ENCODE measurements at regions not wholly inside any gene's neighbourhood (a gene's known extent, or its start where the extent isn't known, plus 50 kb on each side); places are given as distances from the start of the nearest gene placed in this dataset.
"Not testable (repeated sequence)": the region's sequence is repeated elsewhere in the genome, so short reads cannot be mapped to it uniquely, and the experiment has no call there.

- Histone ChIP-seq H3K4me1 (no peaks in the 10 kb centered on the region), H3K27ac (no peak overlapping the region), H3K27me3 (no peaks in the 10 kb centered on the region), H3K9ac (no peak overlapping the region), H4K20me1 (no peaks in the 10 kb centered on the region), H3K4me2 (no peak overlapping the region), H3K4me3 (no peak overlapping the region), H3K36me3 (no peaks in the 10 kb centered on the region), H3K9me3 (replicated peaks in 1 of 11) (no peaks in the 10 kb centered on the region)
- TF ChIP-seq Cebpa-rat (IDR thresholded peaks at IDR 0.05): no peak
Observed at GRCh38 chr6:147684906-147685305, 176.4 kb downstream of the SAMD5 start.

GRCh38 chr6:147689398-147689797 is 180.9 kb downstream of the SAMD5 start:
- TF ChIP-seq Cebpa-rat (IDR thresholded peaks at IDR 0.05): no peak
- H3K36me3 ChIP-seq: no peaks in the 10 kb centered on the region
- no peaks in the 10 kb centered on the region for H4K20me1 ChIP-seq
- no peak overlapping the region for H3K27ac ChIP-seq
- H3K9ac ChIP-seq: no peak overlapping the region
- no peaks in the 10 kb centered on the region for H3K27me3 ChIP-seq
- H3K4me3 ChIP-seq: no peak overlapping the region
- no peaks in the 10 kb centered on the region for H3K4me1 ChIP-seq
- no peaks in the 10 kb centered on the region for H3K9me3 ChIP-seq (replicated peaks in 1 of 11)
- H3K4me2 ChIP-seq: no peak overlapping the region

- Histone ChIP-seq H3K27me3 (no peaks in the 10 kb centered on the region), H3K27ac (no peak overlapping the region), H3K36me3 (no peaks in the 10 kb centered on the region), H3K4me1 (no peaks in the 10 kb centered on the region), H3K4me2 (no peak overlapping the region), H3K9ac (no peak overlapping the region), H3K9me3 (replicated peaks in 1 of 11) (no peaks in the 10 kb centered on the region), H3K4me3 (no peak overlapping the region), H4K20me1 (no peaks in the 10 kb centered on the region)
- TF ChIP-seq Cebpa-rat (IDR thresholded peaks at IDR 0.05): no peak
Observed at GRCh38 chr6:147691446-147691845, 183.0 kb downstream of the SAMD5 start.

- no peaks in the 10 kb centered on the region for H3K36me3 ChIP-seq
- H3K27me3 ChIP-seq: no peaks in the 10 kb centered on the region
- no peaks in the 10 kb centered on the region for H3K9me3 ChIP-seq (replicated peaks in 1 of 11)
- TF ChIP-seq Cebpa-rat (IDR thresholded peaks at IDR 0.05): no peak
- H4K20me1 ChIP-seq: no peaks in the 10 kb centered on the region
- H3K27ac ChIP-seq: no peak overlapping the region
- H3K9ac ChIP-seq: no peak overlapping the region
- H3K4me1 ChIP-seq: no peaks in the 10 kb centered on the region
- H3K4me2 ChIP-seq: no peak overlapping the region
- H3K4me3 ChIP-seq: no peak overlapping the region
Observed at GRCh38 chr6:147693181-147693580, 184.7 kb downstream of the SAMD5 start.

GRCh38 chr6:147694556-147694955 is 186.1 kb downstream of the SAMD5 start:
- not testable (repeated sequence) for H3K27me3 ChIP-seq; H3K4me2 ChIP-seq; H4K20me1 ChIP-seq; H3K9me3 ChIP-seq (replicated peaks in 1 of 11); H3K4me1 ChIP-seq; H3K4me3 ChIP-seq; H3K9ac ChIP-seq; H3K27ac ChIP-seq; H3K36me3 ChIP-seq

- Histone ChIP-seq H3K4me2 (no peak overlapping the region), H3K9me3 (replicated peaks in 1 of 11) (no peaks in the 10 kb centered on the region), H4K20me1 (no peaks in the 10 kb centered on the region), H3K9ac (no peak overlapping the region), H3K4me3 (no peak overlapping the region), H3K27ac (no peak overlapping the region), H3K27me3 (no peaks in the 10 kb centered on the region), H3K4me1 (no peaks in the 10 kb centered on the region), H3K36me3 (no peaks in the 10 kb centered on the region)
- TF ChIP-seq Cebpa-rat (IDR thresholded peaks at IDR 0.05): no peak
Observed at GRCh38 chr6:147695819-147696218, 187.3 kb downstream of the SAMD5 start.

- TF ChIP-seq Cebpa-rat (IDR thresholded peaks at IDR 0.05): no peak
- H3K9me3 ChIP-seq (replicated peaks in 1 of 11): no peaks in the 10 kb centered on the region
Observed at GRCh38 chr6:147699140-147699539, 190.7 kb downstream of the SAMD5 start.

GRCh38 chr6:147699637-147700036 is 191.1 kb downstream of the SAMD5 start:
- Histone ChIP-seq H3K4me2 (no peak overlapping the region), H3K27ac (no peak overlapping the region), H3K9ac (no peak overlapping the region), H4K20me1 (no peaks in the 10 kb centered on the region), H3K9me3 (replicated peaks in 1 of 11) (no peaks in the 10 kb centered on the region), H3K4me1 (no peaks in the 10 kb centered on the region), H3K36me3 (no peaks in the 10 kb centered on the region), H3K27me3 (no peaks in the 10 kb centered on the region), H3K4me3 (no peak overlapping the region)
- TF ChIP-seq Cebpa-rat (IDR thresholded peaks at IDR 0.05): no peak

More at GRCh38 chr6:147699140-147699539, 190.7 kb downstream of the SAMD5 start:
- Histone ChIP-seq H3K27me3 (no peaks in the 10 kb centered on the region), H3K4me1 (no peaks in the 10 kb centered on the region), H3K36me3 (no peaks in the 10 kb centered on the region), H3K4me3 (no peak overlapping the region), H3K4me2 (no peak overlapping the region), H4K20me1 (no peaks in the 10 kb centered on the region), H3K27ac (no peak overlapping the region), H3K9ac (no peak overlapping the region)

GRCh38 chr6:147700436-147701209 is 192.1 kb downstream of the SAMD5 start:
- no peaks in the 10 kb centered on the region for H3K36me3 ChIP-seq
- no peak overlapping the region for H3K4me2 ChIP-seq
- no peaks in the 10 kb centered on the region for H4K20me1 ChIP-seq
- H3K4me1 ChIP-seq: no peaks in the 10 kb centered on the region
- no peak overlapping the region for H3K9ac ChIP-seq
- H3K4me3 ChIP-seq: no peak overlapping the region
- TF ChIP-seq Cebpa-rat (IDR thresholded peaks at IDR 0.05): no peak
- H3K27me3 ChIP-seq: no peaks in the 10 kb centered on the region
- H3K27ac ChIP-seq: no peak overlapping the region
- H3K9me3 ChIP-seq (replicated peaks in 1 of 11): no peaks in the 10 kb centered on the region

- H3K36me3 ChIP-seq: no peaks in the 10 kb centered on the region
- H3K4me1 ChIP-seq: no peaks in the 10 kb centered on the region
- no peak overlapping the region for H3K27ac ChIP-seq
- no peak overlapping the region for H3K4me3 ChIP-seq
- H3K4me2 ChIP-seq: no peak overlapping the region
- no peaks in the 10 kb centered on the region for H3K9me3 ChIP-seq (replicated peaks in 1 of 11)
- no peak for TF ChIP-seq Cebpa-rat (IDR thresholded peaks at IDR 0.05)
- no peak overlapping the region for H3K9ac ChIP-seq
- H3K27me3 ChIP-seq: no peaks in the 10 kb centered on the region
- H4K20me1 ChIP-seq: no peaks in the 10 kb centered on the region
Observed at GRCh38 chr6:147704691-147705090, 196.2 kb downstream of the SAMD5 start.

All from BLaER1 treated with 17β-estradiol and CSF1 and Interleukin-3, amounts not matched to agents 10 nM and 100 nM (cell line).